HG02943 (cell line): ENCODE measurements at regions not wholly inside any gene's neighbourhood (a gene's known extent, or its start where the extent isn't known, plus 50 kb on each side); places are given as distances from the start of the nearest gene placed in this dataset.

ENCODE experiments used
- ATAC-seq: cut with Tn5 transposase; IDR thresholded peaks from one replicate; pipeline ENCODE4 v1.9.1; 2021; ENCODE audit warnings: mild to moderate bottlenecking, low read depth, moderate library complexity; ENCODE audit not compliant: unreplicated experiment

DNA sequence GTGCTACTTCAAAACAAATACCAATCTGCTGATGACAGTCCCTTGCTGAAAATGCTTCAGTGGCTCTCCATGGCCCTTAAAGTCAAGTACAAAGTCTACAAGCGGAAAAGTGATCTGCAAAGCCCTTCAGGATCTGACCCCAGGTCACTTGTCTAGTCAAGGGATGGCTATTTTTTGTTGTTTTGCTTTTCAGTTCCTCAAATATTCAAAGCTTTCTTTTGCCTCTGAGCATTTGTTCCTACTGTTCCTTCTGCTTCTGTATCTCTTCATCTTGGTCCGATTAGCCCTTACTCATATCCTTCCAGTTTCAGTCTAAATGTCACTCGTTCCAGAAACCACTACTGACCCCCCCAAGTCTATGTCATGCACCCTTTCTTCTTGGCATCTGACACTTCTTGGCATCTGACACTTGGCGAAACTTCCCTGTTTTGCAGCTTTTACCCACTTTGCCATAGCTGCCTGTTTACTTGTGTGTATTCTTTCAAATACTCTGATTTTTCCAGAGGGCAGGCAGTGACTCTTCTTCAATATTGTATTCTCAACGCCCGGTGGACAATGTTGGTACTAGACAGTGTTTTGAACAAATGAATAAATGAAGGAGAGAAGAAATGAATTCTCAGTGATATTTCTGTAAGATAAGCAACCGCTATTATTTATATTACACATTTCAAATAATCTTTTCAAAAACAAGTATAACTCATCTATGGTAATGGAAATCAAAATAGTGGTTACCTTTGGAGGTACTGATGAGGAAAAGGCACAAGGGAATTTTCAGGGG is 175.9 kb upstream of the FN1 start:
- ATAC-seq: no peak

DNA sequence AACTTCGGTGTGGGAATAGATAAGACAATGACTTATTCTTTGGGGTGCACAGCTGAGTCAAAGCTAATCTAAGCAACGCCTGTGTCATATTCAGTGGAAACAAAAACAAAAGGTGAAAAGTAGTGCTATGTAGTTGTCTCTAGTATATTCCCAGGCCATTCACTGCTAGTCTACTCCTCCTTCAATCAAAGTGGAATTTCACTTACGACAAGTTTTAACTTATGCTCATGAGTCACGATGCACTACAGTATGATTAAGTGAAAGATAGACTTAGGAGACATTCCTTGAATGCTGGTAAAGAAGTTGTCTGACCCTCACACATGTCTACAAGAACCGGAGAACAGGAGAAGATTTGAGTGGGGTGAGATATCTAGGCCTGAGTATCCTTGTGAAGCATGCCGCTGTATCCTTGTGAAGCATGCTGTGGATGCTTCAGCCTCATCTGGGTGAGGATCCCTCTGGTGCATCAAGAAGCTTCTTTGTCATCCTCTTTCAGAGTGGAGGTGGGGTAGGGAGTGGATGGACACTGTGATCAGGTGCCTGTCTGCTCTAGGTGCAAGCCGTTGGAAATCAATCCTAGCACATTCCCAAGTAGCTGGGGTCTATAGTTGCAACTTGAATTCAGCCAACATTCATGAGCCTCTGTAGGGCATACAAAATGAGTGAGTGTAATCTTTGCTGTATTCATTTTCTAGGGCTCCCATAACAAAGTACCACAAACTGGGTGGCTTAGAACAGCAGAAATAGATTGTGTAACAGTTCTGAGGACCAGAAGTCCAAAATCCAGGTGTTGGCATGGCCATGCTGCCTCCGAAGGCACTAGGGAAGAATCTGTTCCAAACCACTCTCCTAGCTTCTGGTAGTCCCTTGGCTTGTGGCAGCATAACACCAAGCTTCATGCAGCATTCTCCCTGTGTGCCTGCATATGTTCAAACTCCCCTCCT is 173.5 kb upstream of the FN1 start:
- no peak for ATAC-seq

DNA sequence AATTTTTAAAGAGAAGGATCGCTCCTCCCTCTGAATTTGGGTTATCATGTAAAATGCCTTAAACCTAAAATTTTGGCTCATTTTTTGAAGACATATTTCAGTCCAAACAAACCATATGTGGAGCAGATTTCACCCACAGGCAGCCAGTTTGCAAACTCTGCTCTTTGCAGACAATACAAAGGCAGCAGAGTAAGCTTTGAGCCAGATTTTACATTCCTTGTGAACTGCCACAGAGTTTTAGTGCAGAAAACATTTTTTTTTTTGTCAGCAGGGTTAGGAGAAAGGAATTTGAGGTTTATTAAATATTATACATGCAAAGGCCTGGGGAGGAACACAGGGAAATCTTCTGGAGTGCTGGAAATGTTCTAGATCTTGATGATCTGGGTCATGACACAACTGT is 171.9 kb upstream of the FN1 start:
- no peak for ATAC-seq

DNA sequence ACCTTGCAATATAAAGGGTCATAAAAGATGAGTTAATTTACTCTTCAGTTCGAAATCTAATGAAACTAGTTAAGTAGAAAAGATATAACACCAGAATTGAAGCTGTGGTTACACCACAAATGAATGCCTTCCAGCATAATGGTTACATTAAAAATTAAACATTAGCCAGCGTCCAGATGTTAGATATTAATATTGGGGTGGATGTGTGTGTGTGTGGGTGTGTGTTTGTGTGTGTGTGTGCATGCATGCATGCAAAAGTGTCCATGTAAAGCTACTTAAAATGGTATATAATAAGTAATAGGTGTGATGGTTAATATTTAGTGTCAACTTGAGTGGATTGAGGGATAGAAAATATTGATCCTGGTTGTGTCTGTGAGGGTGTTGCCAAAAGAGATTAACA is 170.4 kb upstream of the FN1 start:
- no peak for ATAC-seq

DNA sequence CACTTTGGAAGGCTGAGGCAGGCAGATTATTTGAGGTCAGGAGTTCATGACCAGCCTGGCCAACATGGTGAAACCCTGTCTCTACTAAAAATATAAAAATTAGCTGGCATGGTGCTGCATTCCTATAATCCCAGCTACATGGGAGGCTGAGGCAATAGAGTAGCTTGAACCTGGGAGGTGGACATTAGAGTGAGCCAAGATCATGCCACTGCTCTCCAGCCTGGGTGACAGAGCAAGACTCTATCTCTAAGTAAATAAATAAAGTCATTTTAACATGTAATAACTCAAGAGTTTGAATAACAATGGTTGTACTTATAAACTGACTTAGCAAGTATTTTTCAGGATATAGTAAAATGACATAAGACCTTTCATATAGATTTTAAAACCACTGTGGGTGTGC is 169.3 kb upstream of the FN1 start:
- ATAC-seq: no peak

DNA sequence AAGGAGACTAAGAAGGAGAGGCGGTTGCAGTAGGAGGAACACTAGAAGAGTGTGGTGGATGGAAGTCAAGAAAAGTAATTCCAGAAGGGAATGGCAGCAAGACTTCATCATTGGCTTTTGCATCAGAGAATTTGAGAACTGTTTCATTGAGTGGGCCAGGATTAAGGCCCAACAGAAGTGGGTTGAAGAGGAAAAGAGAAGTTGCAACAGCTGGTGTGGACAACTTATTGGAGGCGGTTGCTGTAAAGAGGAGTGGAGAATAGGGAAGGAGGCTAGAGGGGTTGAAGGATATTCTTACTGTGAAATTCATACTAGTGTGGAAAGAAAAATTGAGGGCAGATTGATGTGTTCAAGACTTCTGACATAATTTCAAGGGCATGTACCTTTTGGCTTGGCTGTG is 168.7 kb upstream of the FN1 start:
- no peak for ATAC-seq

DNA sequence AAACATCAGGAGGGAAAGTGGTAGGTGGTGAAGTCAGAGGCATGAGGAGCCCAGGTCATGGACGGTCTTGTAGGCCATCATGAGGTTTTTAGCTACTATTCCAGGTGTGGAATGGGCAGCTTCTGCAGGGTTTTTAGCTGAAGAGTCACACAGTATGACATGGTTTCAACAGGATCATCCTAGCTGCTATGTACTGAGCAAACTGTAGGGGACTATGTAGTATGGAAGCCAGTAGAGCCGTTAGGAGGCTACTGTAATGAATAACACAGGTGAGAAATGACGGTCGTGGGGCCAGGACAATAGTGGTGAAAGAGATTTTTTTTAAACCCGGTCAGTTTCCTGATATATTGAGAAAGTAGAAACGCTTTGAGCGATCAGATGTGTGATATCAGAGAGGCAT is 167.6 kb upstream of the FN1 start:
- ATAC-seq: no peak

DNA sequence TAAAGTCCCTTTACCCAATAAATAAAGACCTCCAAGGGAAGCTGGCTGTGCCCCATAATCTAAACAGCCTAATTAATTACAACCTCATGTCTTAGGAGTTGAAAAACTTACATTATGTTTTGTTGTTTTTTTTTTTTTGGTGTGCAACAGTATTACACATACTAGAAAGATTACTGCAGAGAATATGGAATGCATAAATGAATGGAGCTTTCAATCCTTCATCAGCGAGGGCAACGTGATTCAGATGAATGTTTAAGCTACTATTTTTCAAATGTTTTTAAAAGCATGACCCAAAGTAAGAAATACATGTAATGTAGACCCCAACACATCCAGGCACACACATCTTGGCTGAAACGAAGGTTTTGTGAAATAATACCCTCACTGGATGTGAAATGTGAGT is 167.1 kb upstream of the FN1 start:
- ATAC-seq: no peak

DNA sequence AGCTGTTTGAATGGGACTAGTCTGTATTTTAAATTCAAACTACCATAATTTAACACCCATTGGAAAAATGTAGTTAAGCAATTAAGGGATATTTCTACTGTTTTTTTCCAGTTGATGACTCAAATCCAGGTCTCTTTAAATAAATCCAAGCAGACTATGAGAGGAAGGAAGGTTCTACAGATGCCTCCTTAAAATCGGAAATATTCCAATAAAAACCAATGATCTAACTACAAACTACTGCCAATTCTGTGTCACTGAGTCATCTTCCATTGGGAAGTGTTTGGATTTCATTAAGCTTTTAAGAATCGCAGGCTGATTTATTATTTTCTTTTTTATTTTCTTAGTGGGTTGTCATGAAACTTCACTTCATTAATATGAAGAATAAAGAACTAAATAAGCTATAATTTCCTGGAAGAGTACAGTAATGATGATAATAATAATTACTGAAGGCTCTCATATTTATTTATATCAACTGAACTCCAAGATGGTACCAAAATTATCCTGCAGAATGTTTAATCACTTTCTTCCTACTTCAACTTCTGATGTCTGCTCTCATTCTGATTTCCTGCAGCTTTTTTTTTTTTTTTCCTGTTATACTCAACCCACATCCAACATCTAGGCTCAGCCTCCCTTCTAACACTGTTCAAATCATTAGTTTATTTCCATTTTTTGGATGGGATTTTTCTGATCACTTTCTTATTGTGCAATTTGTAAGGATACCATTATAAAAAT is 166.3 kb upstream of the FN1 start:
- ATAC-seq: no peak

DNA sequence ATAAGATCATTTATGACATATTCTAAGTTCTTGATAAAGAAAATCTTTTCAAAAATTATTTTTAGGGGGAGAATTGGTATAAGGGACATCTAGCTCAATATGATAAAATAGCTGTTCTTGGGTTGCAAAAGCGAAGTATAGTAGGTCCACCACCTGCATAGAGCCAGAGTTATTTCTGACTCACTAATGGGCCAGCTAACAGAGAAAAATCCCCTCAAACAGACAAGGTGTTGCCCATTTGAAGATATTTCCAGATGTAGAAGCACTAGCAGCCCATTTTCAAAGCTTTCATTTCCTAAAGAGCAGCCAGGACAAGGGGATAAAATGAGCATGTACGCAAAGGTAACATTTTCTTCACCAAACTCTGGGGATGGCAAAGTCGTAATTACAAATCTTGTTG is 165.7 kb upstream of the FN1 start:
- no peak for ATAC-seq

DNA sequence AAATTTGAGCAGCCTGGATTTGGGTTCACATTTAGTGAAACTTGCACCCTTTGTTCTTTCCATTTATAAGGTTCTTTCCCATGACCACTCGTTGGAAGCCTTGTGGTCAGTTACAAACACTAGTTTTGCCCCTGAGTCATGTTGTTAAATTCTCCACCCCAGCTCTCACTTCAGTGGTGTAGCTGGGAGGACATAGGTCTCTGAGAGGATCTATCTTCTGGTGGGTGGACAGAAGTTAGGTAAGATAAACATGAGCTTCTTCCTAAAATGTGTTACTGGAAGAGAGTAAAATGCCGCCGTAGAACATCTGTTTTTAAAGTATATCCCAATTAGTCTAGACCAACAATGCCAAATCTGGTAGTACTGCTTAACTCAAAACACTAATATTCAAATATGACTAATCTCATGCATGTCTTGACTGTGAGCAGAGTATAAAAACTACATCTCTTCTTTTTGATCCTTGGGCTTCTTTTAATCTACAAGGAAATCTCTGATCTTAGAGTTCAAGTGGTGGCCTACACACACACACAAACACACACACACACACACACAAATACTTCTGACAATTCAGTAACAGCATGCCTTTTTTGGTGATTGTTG is 162.6 kb upstream of the FN1 start:
- no peak for ATAC-seq

DNA sequence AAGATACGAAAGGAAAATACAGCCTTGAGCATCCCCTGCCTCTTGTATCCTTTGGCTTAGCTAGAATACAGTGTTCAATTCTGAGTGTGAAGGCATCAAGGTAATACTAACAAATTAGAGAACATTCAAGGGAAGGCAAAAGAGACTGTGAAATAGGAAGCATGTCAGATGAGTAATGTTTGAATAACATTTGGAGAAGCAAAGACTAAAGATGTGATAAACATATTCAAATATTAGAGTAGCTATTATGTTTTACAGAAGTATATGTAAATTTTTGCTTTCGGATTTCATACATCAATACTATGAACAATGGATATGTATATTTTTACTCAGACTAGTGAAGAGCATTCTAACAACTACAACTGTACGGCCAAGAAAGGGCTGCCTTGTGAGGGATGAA is 161.7 kb upstream of the FN1 start:
- no peak for ATAC-seq

DNA sequence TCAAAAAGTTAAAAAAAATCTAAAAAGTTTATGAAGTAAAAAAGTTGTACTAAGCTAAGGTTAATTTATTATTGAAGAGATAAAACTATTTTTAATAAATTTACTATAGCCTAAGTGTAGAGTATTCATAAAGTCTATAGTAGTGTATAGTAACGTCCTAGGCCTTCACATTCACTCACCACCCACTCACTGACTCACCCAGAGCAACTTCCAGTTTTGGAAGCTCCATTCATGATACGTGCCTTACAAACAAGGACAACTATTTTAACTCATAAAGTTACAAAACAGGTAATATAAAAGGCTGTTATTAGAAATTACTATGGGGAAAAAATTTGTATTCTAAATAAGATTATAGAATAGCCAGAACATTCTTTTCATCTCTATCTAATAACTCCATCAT is 158.9 kb upstream of the FN1 start:
- no peak for ATAC-seq

DNA sequence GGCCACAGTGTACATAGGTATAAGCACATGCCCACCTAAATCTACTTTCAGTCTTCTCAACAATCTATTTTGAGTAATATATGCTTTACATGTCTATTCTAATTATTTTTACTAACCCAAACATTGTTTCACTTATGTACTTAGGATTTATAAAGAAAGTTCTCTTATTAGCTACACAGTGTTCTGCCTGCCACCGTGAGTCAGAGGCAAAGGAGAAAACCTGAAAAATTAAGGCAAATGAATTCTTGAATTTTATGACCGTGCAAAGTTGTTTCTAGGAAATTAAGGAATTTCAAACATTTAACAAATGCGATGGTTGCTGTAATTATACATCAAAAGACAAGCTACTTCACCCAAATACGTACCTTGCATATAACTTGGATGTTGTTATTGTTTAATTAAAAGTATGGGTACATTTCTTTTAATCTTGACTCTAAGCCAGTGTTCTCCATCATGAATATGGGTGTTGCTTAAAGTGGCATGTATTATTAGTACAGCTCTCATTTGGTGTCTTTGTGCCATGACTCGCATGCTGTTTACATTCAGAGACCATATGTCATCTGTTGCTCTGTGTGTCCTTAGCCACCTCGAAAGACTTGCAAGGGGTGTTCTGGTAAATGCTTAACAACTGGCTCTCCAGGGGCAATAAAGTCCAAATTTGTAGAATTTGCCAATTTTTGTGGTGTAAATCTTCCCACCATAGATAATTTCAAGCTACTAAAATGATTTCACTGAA is 154.3 kb upstream of the FN1 start:
- ATAC-seq: no peak

DNA sequence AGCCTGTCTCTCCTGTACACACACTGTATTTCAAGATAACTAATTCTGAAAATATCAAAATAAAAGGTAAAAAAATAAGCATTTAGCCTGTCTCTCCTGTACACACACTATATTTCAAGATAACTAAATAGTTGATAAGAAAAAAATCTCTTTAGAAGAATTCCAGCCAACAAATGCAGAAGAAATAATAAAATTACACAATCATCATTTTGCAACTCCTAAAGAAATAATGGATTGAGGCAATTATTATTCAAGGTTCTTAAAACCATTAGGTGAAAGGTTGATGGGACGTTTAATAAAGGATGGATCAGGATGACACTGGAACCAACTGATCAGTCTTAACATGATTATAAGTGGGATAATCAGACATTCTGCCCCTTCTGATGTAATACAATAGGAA is 148.0 kb upstream of the FN1 start:
- no peak for ATAC-seq

DNA sequence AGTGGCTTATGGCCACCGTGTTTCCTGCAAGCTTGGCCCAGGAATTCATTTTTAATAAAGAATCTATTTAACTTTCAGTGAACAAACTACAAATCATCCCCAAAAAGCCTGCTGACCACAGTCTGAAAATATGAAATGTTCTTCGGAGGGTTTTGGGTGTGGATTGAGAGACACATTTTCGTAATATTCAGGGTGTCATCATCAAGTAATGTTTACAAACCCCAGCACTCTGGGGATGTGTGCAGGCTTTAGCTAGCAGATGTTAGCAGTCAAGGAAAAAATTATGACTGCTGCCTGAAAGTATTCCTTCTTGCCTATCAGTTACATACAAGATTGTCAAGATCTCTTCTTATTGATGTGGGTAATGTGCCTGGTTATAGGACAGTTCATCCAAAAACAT is 143.9 kb upstream of the FN1 start:
- ATAC-seq: no peak

DNA sequence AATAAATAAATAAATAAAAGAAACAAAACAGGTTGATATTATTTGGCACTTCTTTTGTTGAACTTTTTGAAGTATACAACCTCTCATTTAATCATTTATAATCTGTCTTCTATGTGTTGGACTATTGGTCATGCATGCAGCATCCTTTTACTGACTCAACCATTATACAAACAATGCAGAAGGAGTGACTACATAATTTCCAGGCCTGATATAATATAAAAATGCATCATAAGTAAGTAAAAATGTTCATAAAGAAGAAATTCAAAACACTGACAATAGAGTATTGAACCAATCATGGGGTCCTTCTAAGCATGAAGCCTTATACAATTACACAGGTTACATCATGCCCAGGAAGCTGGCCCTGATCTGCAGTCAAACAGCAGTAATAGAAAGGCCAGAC is 141.5 kb upstream of the FN1 start:
- no peak for ATAC-seq

DNA sequence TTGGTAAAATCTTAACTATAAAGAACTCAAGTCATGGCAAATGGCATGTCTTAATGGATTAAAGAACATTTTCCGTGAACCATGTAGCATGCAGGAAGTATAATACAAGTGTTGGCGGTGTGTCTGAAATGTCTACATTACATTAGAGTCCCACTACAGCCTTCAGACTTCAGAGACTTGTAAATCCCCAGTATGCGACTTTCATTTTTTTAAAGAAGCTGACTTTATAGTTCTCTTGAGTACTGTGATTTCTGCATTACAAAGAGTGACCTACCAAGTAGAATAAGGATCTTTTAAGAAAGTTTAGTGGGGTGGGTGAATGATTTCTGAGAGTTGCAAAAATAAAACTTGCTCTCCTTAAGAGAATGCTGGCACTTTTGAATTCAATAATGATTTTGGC is 140.7 kb upstream of the FN1 start:
- no peak for ATAC-seq

DNA sequence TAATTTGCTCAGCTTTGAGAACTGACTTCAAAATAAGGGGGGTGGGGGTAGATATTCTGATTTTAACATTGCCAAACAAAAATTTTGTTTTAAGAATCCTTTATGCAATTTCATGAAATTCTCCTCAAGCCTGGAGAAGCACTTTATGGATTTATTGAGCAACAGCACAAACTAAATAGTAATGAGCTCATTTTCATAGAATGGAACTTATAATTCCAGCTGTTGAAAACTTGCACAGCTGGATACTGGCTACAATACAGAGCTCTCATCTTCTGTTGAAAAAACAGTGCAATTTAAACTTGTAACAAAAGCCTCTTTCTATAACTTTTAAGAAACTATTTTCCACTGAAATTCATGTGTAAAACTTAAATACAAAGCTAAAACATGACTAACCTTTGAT is 137.6 kb upstream of the FN1 start:
- no peak for ATAC-seq

DNA sequence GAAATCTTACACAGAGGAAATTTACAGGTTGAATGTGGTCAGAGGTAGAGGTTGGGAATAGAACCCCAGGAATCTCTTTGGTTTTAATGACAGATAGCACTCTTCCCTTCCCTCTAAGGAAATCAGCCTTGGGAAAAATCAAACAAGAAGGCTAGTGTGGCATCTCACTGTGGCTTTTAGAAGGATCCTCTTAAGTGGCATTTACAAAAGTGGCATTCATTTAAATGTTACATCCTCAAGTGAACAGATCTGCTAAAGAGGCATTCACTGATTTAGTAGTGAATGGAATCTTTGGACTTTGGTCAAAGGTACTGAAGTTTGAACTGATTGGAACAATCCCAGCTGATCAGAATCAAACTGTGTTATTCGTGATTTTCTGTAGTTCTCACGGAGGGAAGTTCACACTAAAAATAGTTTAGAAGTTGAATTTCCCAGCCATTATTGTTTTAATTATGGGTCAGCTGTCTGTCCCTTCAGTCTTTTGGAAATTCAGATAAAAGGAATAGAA is 136.5 kb upstream of the FN1 start:
- no peak for ATAC-seq
